Activated CD8-positive, alpha-beta memory T cell treated with anti-CD3 and anti-CD28 coated beads for 36 hours (primary cell): ENCODE measurements at regions not wholly inside any gene's neighbourhood (a gene's known extent, or its start where the extent isn't known, plus 50 kb on each side); places are given as distances from the start of the nearest gene placed in this dataset.

Experiments
- CTCF ChIA-PET: fragments of 350-600 bp; sonication (Branson Sonifier 250); formaldehyde crosslinking; loops from one replicate; lab custom pipeline; 2021; ENCODE audit warnings: antibody characterized with exemption; lab: Charles Lee
- POLR2A ChIA-PET: fragments of 350-600 bp; sonication (Branson Sonifier 250); formaldehyde crosslinking; loops from one replicate; lab custom pipeline; 2021; ENCODE audit warnings: antibody characterized with exemption; lab: Charles Lee

DNA sequence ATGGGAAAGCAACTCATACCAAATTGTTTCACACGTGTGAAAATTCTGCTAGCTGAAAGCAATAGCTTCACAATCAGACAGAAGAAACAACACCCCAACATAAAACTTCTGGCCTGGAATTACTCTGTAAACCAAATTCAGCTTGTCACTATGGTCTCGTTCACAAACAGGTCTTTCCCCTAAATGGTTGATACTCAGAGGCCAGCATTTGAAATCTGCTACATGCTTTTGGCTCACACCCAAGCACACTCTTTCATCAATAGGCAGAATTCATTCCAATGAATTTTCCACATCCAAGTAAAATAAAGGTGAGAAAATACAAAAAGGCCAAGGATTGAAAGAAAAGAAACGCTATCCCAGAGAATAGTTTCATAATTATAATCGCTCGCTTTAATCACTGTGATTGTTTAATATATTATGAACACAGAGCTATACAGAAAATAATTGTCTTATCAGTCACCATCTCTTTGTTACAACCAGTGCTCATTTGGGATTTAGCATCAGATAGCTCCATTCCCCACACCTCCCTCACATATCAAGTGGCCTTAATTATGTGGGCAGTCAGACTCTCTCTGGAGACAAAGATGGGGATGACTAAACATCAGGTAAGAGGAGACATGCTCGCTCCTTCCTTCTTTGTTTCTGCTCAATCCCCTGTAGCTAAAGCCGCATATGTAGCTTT lies 503.8 kb upstream of the ARRDC4 start:
- CTCF ChIA-PET: no interaction called here
- POLR2A ChIA-PET: no interaction called here

DNA sequence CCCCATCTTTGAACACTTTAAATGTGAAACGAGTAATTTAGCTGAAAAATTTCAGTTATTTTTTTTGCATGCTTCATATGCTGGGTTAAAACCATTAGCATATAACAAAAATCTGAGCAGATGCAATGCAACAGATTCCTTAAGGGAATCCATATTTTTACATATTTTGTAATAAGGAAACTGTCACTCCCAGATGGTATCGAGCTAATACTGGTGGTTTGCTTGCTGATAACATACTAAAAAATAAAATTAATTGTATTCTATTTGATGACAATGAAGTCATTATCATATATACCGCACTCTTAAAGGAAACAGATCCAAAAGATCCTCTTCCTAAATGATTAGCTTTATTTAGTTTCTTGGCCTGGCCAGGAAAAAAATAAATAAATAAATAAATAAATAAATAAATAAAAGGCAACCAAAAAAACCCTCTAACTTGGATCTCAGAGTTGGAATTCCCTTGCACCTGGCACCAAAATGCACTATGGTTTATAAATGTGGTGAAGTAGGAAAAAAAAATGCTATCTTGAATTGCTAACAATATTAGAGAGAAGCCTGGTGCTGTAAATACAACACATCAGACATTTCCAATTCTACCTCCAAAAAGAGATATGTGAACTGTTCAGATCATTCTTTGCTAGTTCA lies 503.2 kb upstream of the ARRDC4 start:
- CTCF ChIA-PET: no interaction called here

DNA sequence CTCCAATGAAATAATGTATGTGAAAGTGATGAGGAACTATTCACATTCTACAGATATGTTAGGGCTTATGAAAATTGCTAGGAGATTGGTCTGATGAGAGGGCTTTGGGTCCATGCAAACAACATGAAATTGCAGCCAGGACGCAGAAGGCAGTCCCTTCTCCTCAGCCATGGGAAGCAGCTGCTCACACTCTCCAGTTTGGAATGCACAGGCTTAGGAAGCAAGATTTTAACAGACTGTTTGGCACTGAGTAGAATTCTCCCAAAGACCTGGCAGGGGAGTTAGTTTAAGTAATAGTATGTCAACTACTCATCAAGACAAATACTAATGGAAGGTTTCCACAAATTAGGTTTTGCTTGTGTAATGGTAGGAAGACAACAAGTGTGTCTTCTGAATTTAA lies 500.7 kb upstream of the ARRDC4 start:
- ChIA-PET CTCF (no interaction called here), POLR2A (no interaction called here)

More for the DNA sequence above, 503.2 kb upstream of the ARRDC4 start:
- POLR2A ChIA-PET: no interaction called here

DNA sequence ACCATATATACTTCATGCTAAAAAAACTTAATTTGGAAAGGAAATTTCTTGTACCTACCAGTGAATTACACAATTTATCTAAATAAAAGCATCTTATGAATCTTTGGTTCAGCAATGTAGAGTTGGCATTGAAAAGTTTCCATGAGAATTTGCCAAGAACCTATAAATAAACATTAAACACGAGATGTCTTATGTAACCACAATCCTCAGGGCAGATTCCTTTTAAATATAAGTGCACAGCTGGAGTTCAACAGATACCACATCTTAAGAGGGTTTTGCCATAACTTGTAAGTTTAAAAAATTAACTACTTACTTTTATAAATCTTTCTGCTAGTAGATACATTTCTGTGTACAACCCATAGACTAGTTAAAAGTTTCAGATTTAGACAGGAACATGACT lies 499.3 kb upstream of the ARRDC4 start:
- CTCF ChIA-PET: no interaction called here
- POLR2A ChIA-PET: no interaction called here

DNA sequence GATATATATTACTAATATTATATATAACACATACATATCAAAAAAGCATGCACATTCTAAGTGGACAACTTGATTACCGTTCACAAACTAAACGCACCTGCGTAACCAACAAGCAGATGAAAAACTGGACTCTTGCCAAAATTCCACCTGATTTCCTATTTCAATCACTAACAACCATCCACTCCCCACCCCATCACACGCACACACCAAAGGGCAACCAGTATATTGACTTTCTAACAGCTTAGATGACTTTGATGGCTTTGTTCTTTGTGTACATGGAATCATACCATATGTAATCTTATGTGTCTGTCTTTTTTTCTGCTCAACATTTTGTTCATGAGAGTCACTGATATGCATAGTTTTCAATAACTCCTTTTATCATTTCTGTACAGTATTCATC lies 496.8 kb upstream of the ARRDC4 start:
- ChIA-PET CTCF (no interaction called here), POLR2A (no interaction called here)

DNA sequence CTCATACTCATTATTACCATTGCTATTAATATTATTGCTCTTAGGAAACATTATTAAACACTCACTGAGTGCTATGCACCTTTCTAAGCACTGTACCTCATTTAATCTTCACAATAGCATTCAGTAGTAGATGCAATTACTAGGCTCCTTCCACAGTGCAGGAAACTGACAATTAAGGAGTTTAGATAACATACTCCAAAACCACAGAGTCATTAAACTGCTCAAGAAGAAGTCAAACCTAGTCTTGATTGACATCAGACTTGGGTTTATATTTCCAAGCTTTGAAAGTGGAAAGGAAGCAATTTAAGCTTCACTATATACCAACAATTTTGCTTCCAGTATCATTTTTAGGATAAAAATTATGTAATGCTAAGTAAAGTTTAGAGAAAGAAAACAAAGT lies 490.1 kb upstream of the ARRDC4 start:
- ChIA-PET POLR2A (no interaction called here), CTCF (no interaction called here)

DNA sequence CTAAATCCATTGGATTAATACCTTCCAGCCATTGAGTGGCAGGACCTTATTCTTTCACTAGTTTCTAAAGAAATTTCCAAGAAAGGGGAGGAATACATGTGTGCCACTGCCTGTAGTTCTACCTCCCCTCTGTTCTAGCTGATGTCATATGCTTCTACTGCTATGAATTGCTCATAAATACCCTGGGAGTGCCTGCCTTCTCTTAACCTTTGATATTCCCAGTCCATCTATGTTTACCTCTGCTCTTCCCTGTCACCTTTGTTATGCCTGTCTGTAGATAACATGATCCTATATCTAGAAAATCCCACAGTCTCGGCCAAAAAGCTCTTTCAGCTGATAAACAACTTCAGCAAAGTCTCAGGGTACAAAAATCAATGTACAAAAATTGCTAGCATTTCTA lies 486.9 kb upstream of the ARRDC4 start:
- ChIA-PET POLR2A (no interaction called here), CTCF (no interaction called here)

DNA sequence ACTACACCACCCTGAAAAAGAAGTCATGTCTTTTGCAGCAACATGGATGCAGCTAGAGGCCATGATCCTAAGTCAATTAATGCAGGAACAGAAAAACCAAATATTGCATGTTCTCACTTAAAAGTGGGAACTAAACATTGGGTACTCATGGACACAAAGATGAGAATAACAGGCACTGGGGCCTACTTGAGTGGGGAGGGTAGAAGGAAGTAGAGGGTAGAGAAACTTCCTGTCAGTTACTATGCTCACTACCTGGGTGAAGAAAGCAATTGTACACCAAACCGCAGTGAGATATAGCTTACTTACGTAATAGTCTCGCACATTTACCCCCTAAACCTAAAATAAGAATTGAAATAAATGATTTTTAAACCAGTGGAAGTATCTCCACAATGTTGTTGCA lies 480.5 kb upstream of the ARRDC4 start:
- ChIA-PET CTCF (no interaction called here), POLR2A (no interaction called here)

DNA sequence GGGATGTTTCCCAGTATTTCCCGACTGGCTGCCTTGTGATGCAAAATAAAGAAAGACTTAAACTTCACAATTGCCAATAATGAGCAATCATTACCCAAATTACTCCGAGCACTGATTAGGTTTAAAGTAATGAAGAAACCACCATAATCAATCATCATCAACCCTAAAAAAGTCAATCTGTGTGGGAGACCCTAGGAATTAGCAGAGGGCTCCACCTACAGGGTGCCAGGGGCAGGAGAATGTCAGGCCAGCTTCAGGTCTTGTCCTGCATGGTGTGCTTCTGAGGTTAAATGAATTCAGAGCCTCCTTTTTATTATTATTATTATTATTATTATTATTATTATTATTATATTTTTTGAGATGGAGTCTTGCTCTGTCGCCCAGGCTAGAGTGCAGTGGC lies 478.0 kb upstream of the ARRDC4 start:
- POLR2A ChIA-PET: no interaction called here
- CTCF ChIA-PET: no interaction called here

DNA sequence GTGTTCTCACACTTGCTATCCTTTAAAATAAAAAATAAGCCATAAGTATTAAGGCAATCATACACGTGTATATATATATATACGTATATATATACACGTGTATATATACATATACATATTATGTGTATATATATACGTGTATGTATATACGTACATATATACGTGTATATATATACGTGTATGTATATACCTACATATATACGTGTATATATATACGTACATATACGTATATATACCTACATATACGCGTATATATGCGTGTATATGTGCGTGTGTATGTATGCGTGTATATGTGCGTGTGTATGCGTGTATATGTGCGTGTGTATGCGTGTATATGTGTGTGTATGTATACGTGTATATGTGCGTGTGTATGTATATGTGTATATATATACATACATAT lies 477.3 kb upstream of the ARRDC4 start:
- CTCF ChIA-PET: no interaction called here
- POLR2A ChIA-PET: no interaction called here

DNA sequence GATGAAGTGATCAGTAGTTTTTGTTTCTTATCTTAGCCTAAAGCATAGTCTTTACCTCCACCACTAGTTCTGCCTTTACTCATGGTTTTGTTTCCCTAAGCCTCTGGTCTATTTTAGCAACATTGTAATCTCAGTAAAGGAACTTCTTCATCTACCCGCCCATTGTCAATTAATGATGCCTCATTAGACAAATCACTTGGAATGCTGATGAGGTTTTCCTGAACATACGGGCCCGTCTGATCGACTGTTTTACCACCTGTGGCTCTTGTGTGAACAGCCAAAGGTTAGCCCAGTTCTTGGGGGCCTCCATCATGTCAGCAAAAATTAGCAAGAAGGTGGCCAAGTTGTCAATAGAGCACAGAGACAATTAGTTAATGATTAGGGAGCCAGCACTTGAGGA lies 470.1 kb upstream of the ARRDC4 start:
- POLR2A ChIA-PET: no interaction called here
- CTCF ChIA-PET: no interaction called here

DNA sequence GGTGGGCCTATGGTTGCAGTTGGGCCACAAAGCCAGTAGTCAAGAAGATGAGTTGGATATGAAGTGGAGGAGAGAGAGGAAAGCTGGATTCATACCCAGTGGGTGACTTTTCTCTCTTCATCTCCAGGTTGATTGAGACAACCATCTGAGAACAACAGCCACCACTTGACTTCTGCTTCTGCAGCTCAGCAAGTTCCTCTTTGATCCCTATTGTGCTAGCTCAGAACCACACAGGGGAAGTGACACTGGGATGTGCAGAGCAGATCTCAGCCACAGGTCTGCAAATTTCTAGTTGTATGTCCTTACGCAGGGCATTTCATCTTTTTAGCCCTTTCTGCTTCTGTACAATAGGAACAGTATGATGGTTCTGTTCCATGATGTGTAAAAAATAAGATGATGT lies 459.2 kb upstream of the ARRDC4 start:
- ChIA-PET CTCF (interaction anchor here (1.1 kb wide), 1 partner anchor 14 kb away, joined by 3 read pairs; no protein-coding TSS in a partner anchor), POLR2A (no interaction called here)

DNA sequence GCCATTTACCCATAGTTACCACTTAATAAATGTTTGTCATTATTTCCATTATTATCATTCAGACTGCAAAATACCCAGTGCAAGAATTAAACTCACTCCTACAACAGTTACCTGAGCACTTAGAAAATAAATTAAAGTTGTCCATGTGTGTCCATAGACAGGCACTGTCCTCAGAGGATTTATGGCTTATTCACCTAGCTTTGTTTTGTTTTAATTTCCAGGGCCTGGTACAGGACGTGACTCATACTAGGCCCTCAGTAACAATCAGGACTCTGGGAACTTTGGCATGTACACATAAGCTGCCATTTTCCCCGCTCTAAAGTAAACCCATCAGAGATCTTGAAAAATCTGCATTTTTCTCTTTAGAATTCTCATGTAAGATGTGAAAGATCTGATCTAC lies 458.5 kb upstream of the ARRDC4 start:
- POLR2A ChIA-PET: no interaction called here
- CTCF ChIA-PET: interaction anchor here (1.1 kb wide), 1 partner anchor 14 kb away, joined by 3 read pairs; no protein-coding TSS in a partner anchor

DNA sequence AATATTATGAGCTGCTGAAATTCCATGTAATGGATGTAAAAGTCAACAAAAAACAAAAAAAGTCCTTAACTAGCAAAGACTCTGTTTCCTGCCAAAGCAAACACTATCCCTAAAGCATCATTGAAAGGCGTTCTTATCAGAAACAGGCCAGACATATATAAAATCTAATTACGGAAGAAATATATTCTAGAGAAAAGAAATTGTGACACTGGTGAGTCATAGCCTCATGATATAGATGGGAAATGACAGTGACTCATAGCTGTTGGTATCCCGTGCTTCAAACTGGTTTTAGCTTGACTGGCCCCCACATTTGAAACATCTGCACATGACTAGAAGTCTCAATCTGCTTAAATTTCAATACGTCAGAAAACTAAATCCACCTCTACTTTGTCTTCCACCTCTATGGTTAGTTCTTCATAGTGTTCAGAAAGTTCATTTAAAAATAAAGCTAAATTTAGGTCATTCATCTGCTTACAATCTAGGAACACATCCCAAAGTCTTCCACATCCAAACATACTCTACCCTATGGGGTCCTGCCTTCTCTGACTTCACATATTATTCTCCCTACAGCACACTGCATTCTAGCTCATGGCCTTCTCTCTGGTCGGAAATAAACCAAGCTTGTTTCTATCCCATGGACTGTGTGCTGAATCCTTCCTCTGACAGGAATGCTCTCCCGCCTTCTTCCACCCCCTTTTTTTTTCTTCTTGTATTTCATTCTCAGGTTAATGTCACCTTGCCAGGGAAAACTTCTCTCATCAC lies 456.3 kb upstream of the ARRDC4 start:
- CTCF ChIA-PET: no interaction called here

DNA sequence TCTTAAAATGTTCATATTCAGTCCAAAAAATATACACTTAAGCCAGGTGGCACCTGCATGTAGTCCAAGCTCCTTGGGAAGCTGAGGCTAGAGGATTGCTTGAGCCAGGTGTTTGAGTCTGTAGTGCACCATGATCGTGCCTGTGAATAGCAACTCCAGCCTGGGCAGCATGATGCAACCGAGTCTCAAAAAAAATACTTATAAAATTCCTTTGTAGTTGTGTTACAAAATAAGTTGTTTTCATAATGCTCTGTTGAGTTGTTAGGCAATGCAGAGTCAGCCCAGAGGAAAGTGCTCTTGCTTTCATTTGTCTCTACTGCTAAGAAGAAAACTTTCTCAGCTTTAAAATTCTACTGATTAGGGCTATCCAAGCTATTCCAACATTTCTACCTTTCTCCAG lies 442.8 kb upstream of the ARRDC4 start:
- ChIA-PET CTCF (no interaction called here), POLR2A (no interaction called here)

More for the DNA sequence above, 456.3 kb upstream of the ARRDC4 start:
- POLR2A ChIA-PET: no interaction called here

DNA sequence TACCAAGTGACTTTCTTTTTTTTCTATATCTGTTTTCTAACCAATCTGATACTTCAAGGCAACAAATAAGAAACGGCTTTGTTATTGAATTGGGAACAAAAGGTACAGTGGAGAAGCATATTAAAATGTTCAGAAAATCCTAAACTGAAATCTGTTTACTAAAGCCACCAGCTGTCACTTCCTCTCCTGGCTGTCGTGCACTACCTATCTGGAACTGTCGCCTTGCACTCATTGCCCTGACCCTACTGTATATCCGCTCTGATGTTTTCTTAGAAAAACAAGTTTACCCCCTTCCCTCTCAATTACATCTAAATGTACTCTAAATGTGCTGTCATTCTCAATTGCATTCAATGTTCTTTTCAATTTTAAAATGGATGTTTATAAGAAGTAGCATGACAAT lies 439.8 kb upstream of the ARRDC4 start:
- POLR2A ChIA-PET: no interaction called here
- CTCF ChIA-PET: no interaction called here

DNA sequence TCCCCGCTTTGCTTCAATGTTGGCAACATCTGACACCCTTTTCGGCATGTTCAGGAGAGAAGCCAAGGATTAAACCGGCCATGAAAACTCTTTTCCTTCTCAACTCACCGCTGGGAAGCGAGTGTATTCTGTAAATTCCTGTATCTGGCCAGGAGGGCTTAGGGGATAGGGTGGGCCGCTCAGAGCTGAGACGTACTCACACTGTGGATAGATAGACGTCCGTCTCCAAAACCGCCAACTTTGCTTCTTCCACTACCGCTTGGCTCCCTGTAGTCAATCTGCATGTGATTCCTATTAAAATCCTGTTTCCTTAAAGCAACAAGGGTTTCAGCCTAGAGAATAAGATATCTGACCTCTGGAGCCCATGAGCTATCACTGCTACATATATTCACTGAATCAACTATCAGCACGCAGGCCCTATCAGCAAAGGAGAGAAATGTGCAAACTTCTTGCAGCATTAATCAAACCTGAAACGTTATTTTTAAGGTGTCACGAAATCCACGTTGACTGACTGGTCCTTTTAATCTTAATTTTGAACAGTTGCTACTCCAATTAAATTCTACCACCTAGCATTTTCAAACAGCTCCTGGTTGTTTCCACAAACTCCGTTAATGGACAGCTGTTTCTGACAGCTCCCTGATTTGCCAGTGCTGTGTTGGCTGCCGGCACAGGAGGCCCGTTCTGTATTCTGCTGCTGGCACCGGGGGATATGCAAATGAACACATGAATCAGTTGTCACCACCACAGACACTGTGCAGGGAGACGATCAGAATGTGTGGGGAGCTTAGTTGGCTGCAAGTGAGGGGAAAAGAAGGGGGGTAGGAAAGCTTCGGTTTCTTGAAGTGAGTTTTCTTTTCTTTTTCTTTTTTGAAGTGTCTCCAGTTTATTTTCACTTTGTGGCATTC lies 438.9 kb upstream of the ARRDC4 start:
- CTCF ChIA-PET: no interaction called here
- POLR2A ChIA-PET: no interaction called here

DNA sequence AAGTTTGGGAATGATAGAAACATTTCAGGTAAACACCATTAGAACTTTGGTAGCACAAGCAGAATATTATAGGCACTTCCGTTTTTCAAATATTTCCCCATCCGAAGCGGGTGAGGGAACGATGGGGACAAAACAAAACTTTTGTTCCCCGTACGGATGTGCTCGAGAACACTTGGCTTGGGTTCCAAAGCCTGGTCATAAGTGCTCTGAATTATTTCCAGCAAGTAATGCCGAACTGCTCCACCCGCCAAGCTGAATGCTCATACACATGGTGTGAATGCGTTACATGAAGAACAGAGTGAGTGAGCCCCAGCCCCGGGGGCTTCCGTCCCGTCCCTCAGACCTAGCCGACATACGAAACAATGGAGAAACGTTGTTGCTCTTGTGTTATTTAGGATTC lies 438.2 kb upstream of the ARRDC4 start:
- CTCF ChIA-PET: no interaction called here
- POLR2A ChIA-PET: no interaction called here

DNA sequence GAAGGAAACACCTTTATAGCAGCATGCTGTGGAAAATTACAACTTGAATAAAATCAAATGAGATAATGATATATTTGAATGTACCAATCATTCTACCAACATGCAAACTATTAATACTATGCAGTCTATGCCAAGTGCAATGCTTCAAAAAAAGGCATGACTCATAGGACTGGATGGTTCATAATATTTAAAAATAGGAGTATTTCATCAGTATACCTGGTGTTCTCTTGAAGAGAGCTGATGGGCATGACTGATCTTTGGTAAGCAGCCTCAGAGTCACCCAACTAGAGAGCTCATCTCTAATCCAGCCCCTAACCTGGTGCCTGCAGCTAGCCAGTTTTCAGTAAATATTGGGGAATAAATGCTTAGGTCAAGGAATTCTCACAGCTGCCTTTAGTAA lies 434.7 kb upstream of the ARRDC4 start:
- POLR2A ChIA-PET: no interaction called here
- CTCF ChIA-PET: no interaction called here

DNA sequence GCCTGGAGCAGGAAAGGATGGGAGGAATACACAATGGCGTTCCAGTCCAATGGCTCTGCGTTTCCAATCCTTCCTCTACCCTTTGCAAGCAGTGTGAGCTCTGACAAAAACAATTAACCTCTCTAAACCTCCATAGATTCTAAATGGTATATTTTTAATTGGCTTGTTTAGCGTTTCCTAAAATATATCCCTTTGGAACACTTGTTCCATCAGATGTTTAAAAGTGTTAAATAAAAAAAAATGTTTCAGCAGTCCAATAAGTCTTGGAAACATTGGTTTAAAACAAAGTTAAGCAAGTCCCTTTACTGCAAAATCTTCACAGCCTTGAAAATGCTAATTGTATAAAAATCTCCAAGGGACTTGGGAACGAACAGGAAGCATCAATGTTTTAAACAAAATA lies 432.3 kb upstream of the ARRDC4 start:
- ChIA-PET POLR2A (no interaction called here), CTCF (no interaction called here)
